CD4-positive, CD25-positive, alpha-beta regulatory T cell (primary cell): ENCODE measurements at regions not wholly inside any gene's neighbourhood (a gene's known extent, or its start where the extent isn't known, plus 50 kb on each side); places are given as distances from the start of the nearest gene placed in this dataset.
A peak's percentile ranks its signal among the peaks of the same experiment; 100 is the strongest.
"Not testable (repeated sequence)": the region's sequence is repeated elsewhere in the genome, so short reads cannot be mapped to it uniquely, and the experiment has no call there.

Experiments
- ATAC-seq, 2 donors: fragments of 150-1000 bp; cut with Tn5 transposase; one replicate each; pipeline ENCODE4 v1.10.0; 2021; ENCODE audit warnings: low read depth in 2 of 2, moderate number of reproducible peaks in 2 of 2, moderate library complexity in 1 of 2
- DNase-seq, 3 donors: peaks; one replicate each; pipeline versions ENCODE4 v3.0.0 to v3.0.0-alpha.2; 2012 to 2022; ENCODE audit warnings: mixed read lengths in 1 of 3
- H3K27ac ChIP-seq: one replicate; pipeline ENCODE4 v1.7.0; 2013; ENCODE audit warnings: mild to moderate bottlenecking, low read length; ENCODE audit not compliant: insufficient read depth, poor library complexity, severe bottlenecking
- H3K27me3 ChIP-seq: one replicate; pipeline ENCODE4 v1.7.0; 2013; ENCODE audit warnings: low read length; ENCODE audit not compliant: control insufficient read depth, insufficient read depth
- H3K36me3 ChIP-seq: one replicate; pipeline ENCODE4 v1.7.0; 2013; ENCODE audit warnings: mild to moderate bottlenecking, low read length, moderate library complexity; ENCODE audit not compliant: control insufficient read depth, insufficient read depth
- H3K4me1 ChIP-seq: 2 replicates; pipeline ENCODE4 v1.7.0; 2013; ENCODE audit warnings: mild to moderate bottlenecking, low read length; ENCODE audit not compliant: insufficient read depth, control insufficient read depth, poor library complexity, severe bottlenecking
- H3K4me3 ChIP-seq: one replicate; pipeline ENCODE4 v1.7.0; 2013; ENCODE audit warnings: low read depth, mild to moderate bottlenecking, low read length, moderate library complexity
- H3K9me3 ChIP-seq, 2 experiments: 1 replicate in 1 of 2; 2 replicates in 1 of 2; pipeline ENCODE4 v1.7.0; 2013; ENCODE audit warnings: low read length in 2 of 2, mild to moderate bottlenecking in 1 of 2, moderate library complexity in 1 of 2; ENCODE audit not compliant: control insufficient read depth in 2 of 2
- H3K27ac Mint-ChIP-seq, 3 donors: one replicate each; pipeline ENCODE4 v1.8.0; 2020 to 2022; ENCODE audit warnings: mild to moderate bottlenecking in 3 of 3, mixed read lengths in 3 of 3, moderate library complexity in 2 of 3
- H3K27me3 Mint-ChIP-seq: one replicate; pipeline ENCODE4 v1.8.0; 2022; ENCODE audit warnings: mild to moderate bottlenecking, mixed read lengths
- H3K36me3 Mint-ChIP-seq: one replicate; pipeline ENCODE4 v1.8.0; 2020; ENCODE audit warnings: mixed read lengths
- H3K4me1 Mint-ChIP-seq, 4 donors: one replicate each; pipeline ENCODE4 v1.8.0; 2020 to 2022; ENCODE audit warnings: mixed read lengths in 4 of 4, mild to moderate bottlenecking in 1 of 4
- H3K4me3 Mint-ChIP-seq, 4 donors: one replicate each; pipeline ENCODE4 v1.8.0; 2020 to 2022; ENCODE audit warnings: mild to moderate bottlenecking in 4 of 4, mixed read lengths in 4 of 4, moderate library complexity in 3 of 4
- H3K9me3 Mint-ChIP-seq, 7 donors: one replicate each; pipeline ENCODE4 v1.8.0; 2020 to 2022; ENCODE audit warnings: mixed read lengths in 7 of 7, mild to moderate bottlenecking in 3 of 7, moderate library complexity in 2 of 7

- no peaks in the 10 kb centered on the region for H3K36me3 Mint-ChIP-seq
- H3K4me1 Mint-ChIP-seq, result no peaks in the 10 kb centered on the region
- no peak overlapping the region for H3K27ac Mint-ChIP-seq
Observed at GRCh38 chr6:135555550-135555949, 58.0 kb upstream of the AHI1 start.

GRCh38 chr6:135557582-135557981 lies 60.0 kb upstream of the AHI1 start:
- no peak for ATAC-seq
- no peaks in the 10 kb centered on the region for H3K4me1 ChIP-seq
- H3K27me3 Mint-ChIP-seq, result peaks cover 31% of the 10 kb centered on the region
- H3K4me1 Mint-ChIP-seq, result no peaks in the 10 kb centered on the region
- peaks cover 0 to 1% (median 0%) of the 10 kb centered on the region in 7 donors for H3K9me3 Mint-ChIP-seq
- no peaks in the 10 kb centered on the region for H3K36me3 ChIP-seq
- H3K9me3 ChIP-seq, result no peaks in the 10 kb centered on the region
- no peak overlapping the region for H3K4me3 Mint-ChIP-seq
- peaks cover 4% of the 10 kb centered on the region for H3K27me3 ChIP-seq
- no peak overlapping the region for H3K27ac Mint-ChIP-seq
- H3K36me3 Mint-ChIP-seq, result no peaks in the 10 kb centered on the region
- no peak overlapping the region for H3K27ac ChIP-seq
- DNase-seq, result no peak
- H3K4me3 ChIP-seq, result no peak overlapping the region

More at GRCh38 chr6:135555550-135555949, 58.0 kb upstream of the AHI1 start:
- Mint-ChIP-seq H3K27me3 (peaks cover 30% of the 10 kb centered on the region), H3K4me3 (peak overlapping the region in 1 of 4 donors; percentile 52), H3K9me3 (peaks cover 0 to 1% (median 0%) of the 10 kb centered on the region in 7 donors)
- DNase-seq, result no peak
- Histone ChIP-seq H3K4me3 (no peak overlapping the region), H3K36me3 (no peaks in the 10 kb centered on the region), H3K4me1 (no peaks in the 10 kb centered on the region), H3K9me3 (no peaks in the 10 kb centered on the region), H3K27me3 (peaks cover 4% of the 10 kb centered on the region), H3K27ac (no peak overlapping the region)
- no peak for ATAC-seq

GRCh38 chr6:135565605-135566004 lies 68.1 kb upstream of the AHI1 start:
- not testable (repeated sequence) for DNase-seq, ATAC-seq, H3K27me3 ChIP-seq, H3K36me3 ChIP-seq, H3K9me3 Mint-ChIP-seq, H3K9me3 ChIP-seq, H3K4me3 Mint-ChIP-seq, H3K27ac ChIP-seq, H3K4me1 ChIP-seq, H3K27ac Mint-ChIP-seq, H3K4me3 ChIP-seq, H3K36me3 Mint-ChIP-seq
- H3K4me1 Mint-ChIP-seq, result peaks cover 0 to 15% (median 3%) of the 10 kb centered on the region in 4 donors
- peaks cover 17% of the 10 kb centered on the region for H3K27me3 Mint-ChIP-seq

GRCh38 chr6:135566311-135567068 lies 69.0 kb upstream of the AHI1 start:
- Histone ChIP-seq H3K27me3 (no peaks in the 10 kb centered on the region), H3K4me1 (no peaks in the 10 kb centered on the region), H3K27ac (no peak overlapping the region), H3K4me3 (no peak overlapping the region), H3K36me3 (no peaks in the 10 kb centered on the region), H3K9me3 (no peaks in the 10 kb centered on the region)
- no peak for DNase-seq
- no peaks in the 10 kb centered on the region for H3K36me3 Mint-ChIP-seq
- H3K27ac Mint-ChIP-seq, result no peak overlapping the region
- ATAC-seq, result no peak
- peaks cover 0 to 1% (median 0%) of the 10 kb centered on the region in 7 donors for H3K9me3 Mint-ChIP-seq
- peaks cover 0 to 15% (median 3%) of the 10 kb centered on the region in 4 donors for H3K4me1 Mint-ChIP-seq
- H3K27me3 Mint-ChIP-seq, result peaks cover 22% of the 10 kb centered on the region
- H3K4me3 Mint-ChIP-seq, result no peak overlapping the region

- Mint-ChIP-seq H3K4me3 (no peak overlapping the region), H3K4me1 (peaks cover 0 to 15% (median 3%) of the 10 kb centered on the region in 4 donors), H3K27me3 (peaks cover 17% of the 10 kb centered on the region), H3K9me3 (peaks cover 0 to 1% (median 0%) of the 10 kb centered on the region in 7 donors), H3K27ac (no peak overlapping the region), H3K36me3 (no peaks in the 10 kb centered on the region)
- Histone ChIP-seq H3K9me3 (no peaks in the 10 kb centered on the region), H3K4me1 (no peaks in the 10 kb centered on the region), H3K4me3 (no peak overlapping the region), H3K27me3 (no peaks in the 10 kb centered on the region), H3K27ac (no peak overlapping the region), H3K36me3 (no peaks in the 10 kb centered on the region)
- DNase-seq (no peak), ATAC-seq (no peak)
Observed at GRCh38 chr6:135567375-135568083, 70.0 kb upstream of the AHI1 start.

GRCh38 chr6:135568379-135568778 lies 70.8 kb upstream of the AHI1 start:
- Mint-ChIP-seq H3K36me3 (no peaks in the 10 kb centered on the region), H3K4me1 (peaks cover 0 to 15% (median 3%) of the 10 kb centered on the region in 4 donors), H3K4me3 (peak overlapping the region in 1 of 4 donors; percentile 10), H3K27me3 (peaks cover 17% of the 10 kb centered on the region), H3K27ac (no peak overlapping the region), H3K9me3 (peaks cover 0 to 1% (median 0%) of the 10 kb centered on the region in 7 donors)
- Histone ChIP-seq H3K36me3 (no peaks in the 10 kb centered on the region), H3K27me3 (no peaks in the 10 kb centered on the region), H3K4me3 (no peak overlapping the region), H3K4me1 (no peaks in the 10 kb centered on the region), H3K27ac (no peak overlapping the region), H3K9me3 (no peaks in the 10 kb centered on the region)
- DNase-seq, result peak in 2 of 3 donors; percentile 29 to 59
- peak; percentile 40 to 50 for ATAC-seq

- no peak for ATAC-seq
- no peaks in the 10 kb centered on the region for H3K4me1 ChIP-seq
- Mint-ChIP-seq H3K9me3 (no peaks in the 10 kb centered on the region), H3K4me3 (no peak overlapping the region), H3K27me3 (peaks cover 15% of the 10 kb centered on the region), H3K27ac (no peak overlapping the region), H3K36me3 (no peaks in the 10 kb centered on the region), H3K4me1 (peaks cover 0 to 19% (median 3%) of the 10 kb centered on the region in 4 donors)
- H3K9me3 ChIP-seq, result no peaks in the 10 kb centered on the region
- H3K27me3 ChIP-seq, result no peaks in the 10 kb centered on the region
- no peaks in the 10 kb centered on the region for H3K36me3 ChIP-seq
- H3K4me3 ChIP-seq, result no peak overlapping the region
- DNase-seq, result no peak
- H3K27ac ChIP-seq, result no peak overlapping the region
Observed at GRCh38 chr6:135572051-135572450, 74.5 kb upstream of the AHI1 start.
